Upper lobe of left lung (tissue), 4 donors: ENCODE measurements at regions not wholly inside any gene's neighbourhood (a gene's known extent, or its start where the extent isn't known, plus 50 kb on each side); places are given as distances from the start of the nearest gene placed in this dataset.

Experiments used
- EP300 ChIP-seq, 4 donors: sonication (generic); formaldehyde crosslinking; IDR thresholded peaks; one replicate each; pipeline ENCODE4 v1.5.1; 2017; ENCODE audit warnings: antibody characterized with exemption in 4 of 4, control low read depth in 2 of 4
- POLR2A ChIP-seq, 4 donors: fragments of 450-650 bp; IDR thresholded peaks; one replicate each; pipeline ENCODE4 v1.5.1; 2016 to 2017; ENCODE audit warnings: antibody characterized with exemption in 4 of 4, mild to moderate bottlenecking in 2 of 4
- TF ChIP-seq, protein P1 (sequence below), 6 experiments: fragments of 450-650 bp in 4 of 6; fragments of 200-600 bp in 2 of 6; sonication (generic) in 2 of 6; IDR thresholded peaks; one replicate each; pipeline ENCODE4 v1.5.1; 2016 to 2019; ENCODE audit warnings: antibody characterized with exemption in 6 of 6

DNA sequence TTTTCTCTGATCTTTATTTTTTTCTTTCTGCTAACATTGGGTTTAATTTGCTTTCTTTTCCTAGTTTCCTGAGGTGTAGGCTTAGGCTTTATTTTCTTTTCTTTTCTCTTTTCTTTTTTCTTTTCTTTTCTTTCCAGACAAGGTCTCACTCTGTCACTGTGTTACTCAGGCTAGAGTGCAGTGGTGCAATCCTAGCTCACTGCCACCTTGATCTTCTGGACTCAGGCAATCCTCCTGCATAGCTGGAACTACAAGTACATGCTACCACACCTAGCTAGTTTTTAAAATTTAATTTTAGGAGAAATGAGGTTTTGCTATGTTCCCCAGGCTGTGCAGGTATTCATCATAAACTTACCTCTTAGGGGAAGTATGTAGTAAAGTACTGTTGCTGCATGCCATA is 197.8 kb upstream of the ANKRD50 start:
- TF ChIP-seq POLR2A (IDR thresholded peaks at IDR 0.05), result no peak
- TF ChIP-seq, protein P1, sequence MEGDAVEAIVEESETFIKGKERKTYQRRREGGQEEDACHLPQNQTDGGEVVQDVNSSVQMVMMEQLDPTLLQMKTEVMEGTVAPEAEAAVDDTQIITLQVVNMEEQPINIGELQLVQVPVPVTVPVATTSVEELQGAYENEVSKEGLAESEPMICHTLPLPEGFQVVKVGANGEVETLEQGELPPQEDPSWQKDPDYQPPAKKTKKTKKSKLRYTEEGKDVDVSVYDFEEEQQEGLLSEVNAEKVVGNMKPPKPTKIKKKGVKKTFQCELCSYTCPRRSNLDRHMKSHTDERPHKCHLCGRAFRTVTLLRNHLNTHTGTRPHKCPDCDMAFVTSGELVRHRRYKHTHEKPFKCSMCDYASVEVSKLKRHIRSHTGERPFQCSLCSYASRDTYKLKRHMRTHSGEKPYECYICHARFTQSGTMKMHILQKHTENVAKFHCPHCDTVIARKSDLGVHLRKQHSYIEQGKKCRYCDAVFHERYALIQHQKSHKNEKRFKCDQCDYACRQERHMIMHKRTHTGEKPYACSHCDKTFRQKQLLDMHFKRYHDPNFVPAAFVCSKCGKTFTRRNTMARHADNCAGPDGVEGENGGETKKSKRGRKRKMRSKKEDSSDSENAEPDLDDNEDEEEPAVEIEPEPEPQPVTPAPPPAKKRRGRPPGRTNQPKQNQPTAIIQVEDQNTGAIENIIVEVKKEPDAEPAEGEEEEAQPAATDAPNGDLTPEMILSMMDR (IDR thresholded peaks at IDR 0.05), result no peak
- no peak for TF ChIP-seq EP300 (IDR thresholded peaks at IDR 0.05)
